ENCODE measurements at regions not wholly inside any gene's neighbourhood (a gene's known extent, or its start where the extent isn't known, plus 50 kb on each side); places are given as distances from the start of the nearest gene placed in this dataset.

DNA sequence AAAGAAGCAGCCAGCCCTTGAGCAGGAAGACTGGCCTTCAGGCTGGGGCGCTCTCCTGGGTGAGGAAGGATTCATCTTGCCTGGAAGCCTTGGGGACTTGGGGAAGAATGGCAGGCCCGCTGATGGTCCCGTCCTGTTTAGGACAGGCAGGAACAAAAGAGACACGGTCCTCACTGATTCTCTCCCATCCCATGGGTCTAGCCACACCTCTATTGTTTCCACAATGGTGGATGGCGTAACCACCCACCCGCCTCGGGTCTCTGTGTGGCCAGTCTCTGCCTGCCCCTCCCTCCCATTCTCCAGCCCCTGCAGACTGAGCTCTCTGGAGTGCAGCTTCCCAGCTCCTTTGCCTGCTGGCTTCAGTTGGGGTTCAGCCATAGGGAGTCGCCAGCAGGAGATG lies 284.3 kb downstream of the UACA start:
- Histone ChIP-seq H3K27ac (peak overlapping the region in 1 of 12 donors; percentile 81), H3K4me3 (no peak overlapping the region), H3K36me3 (no peaks in the 10 kb centered on the region), H3K9me3 (no peaks in the 10 kb centered on the region), H3K4me1 (peaks cover 0 to 65% (median 10%) of the 10 kb centered on the region in 12 donors), H3K27me3 (peaks cover 0 to 3% (median 0%) of the 10 kb centered on the region in 9 donors)
- ATAC-seq (no peak), DNase-seq (no peak)
- 78 to 90% (median 81%) methylated on average over 8 of the region's 8 CpGs for WGBS, 4 donors
- TF ChIP-seq POLR2A (IDR thresholded peaks at IDR 0.05) = no peak
- TF ChIP-seq, protein P1, sequence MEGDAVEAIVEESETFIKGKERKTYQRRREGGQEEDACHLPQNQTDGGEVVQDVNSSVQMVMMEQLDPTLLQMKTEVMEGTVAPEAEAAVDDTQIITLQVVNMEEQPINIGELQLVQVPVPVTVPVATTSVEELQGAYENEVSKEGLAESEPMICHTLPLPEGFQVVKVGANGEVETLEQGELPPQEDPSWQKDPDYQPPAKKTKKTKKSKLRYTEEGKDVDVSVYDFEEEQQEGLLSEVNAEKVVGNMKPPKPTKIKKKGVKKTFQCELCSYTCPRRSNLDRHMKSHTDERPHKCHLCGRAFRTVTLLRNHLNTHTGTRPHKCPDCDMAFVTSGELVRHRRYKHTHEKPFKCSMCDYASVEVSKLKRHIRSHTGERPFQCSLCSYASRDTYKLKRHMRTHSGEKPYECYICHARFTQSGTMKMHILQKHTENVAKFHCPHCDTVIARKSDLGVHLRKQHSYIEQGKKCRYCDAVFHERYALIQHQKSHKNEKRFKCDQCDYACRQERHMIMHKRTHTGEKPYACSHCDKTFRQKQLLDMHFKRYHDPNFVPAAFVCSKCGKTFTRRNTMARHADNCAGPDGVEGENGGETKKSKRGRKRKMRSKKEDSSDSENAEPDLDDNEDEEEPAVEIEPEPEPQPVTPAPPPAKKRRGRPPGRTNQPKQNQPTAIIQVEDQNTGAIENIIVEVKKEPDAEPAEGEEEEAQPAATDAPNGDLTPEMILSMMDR (IDR thresholded peaks at IDR 0.05) = no peak
- intact Hi-C loops (cut with DNase I) = loop anchor here in 1 of 10 donors (5.0 kb wide), 1 partner anchor 747 kb away; no protein-coding TSS in a partner anchor

DNA sequence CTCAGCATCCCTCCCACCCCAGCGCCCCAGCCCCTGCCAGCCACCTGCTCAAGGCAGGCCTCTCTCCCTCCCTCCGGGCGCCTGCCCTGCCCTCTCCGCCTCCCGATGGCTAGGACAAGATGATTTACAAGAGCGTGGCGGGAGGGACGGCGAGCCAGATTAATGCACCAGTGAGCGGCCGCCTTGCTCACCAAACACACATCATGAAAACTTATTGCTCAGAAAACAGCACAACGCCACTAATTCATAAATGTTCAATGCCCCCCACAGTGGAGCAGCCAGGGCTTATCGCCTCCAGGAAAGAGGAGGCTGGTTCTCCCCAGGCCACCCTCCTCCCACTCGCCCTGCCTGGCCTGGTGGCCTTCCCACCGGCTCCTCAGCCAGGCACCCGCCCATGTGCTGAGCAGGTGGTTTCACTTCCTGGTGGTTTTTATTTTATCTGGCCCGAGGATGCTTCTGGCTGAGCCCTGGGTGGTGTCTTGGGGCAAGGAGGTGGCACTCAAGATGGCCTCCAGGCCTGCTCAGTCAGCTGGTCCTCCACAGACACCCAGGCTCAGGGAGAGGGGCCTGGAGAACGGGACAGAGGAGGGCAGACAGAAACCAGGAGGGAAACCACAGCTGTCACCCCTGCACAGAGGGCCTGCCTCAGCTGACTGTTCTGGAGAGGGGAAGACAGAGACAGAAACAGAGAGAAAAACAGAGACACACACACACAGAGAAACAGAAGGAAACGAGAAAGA lies 284.9 kb downstream of the UACA start:
- no peaks in the 10 kb centered on the region for H3K36me3 ChIP-seq
- peak; percentile 32 to 56 (median 46) for ATAC-seq
- TF ChIP-seq POLR2A (IDR thresholded peaks at IDR 0.05) = no peak
- TF ChIP-seq, protein P1 (IDR thresholded peaks at IDR 0.05) = no peak
- peak overlapping the region in 1 of 12 donors; percentile 81 for H3K27ac ChIP-seq
- peaks cover 0 to 3% (median 0%) of the 10 kb centered on the region in 9 donors for H3K27me3 ChIP-seq
- peaks cover 0 to 66% (median 14%) of the 10 kb centered on the region in 12 donors for H3K4me1 ChIP-seq
- no peak overlapping the region for H3K4me3 ChIP-seq
- 83 to 92% (median 88%) methylated on average over 18 to 19 of the region's 19 CpGs for WGBS, 4 donors
- no peaks in the 10 kb centered on the region for H3K9me3 ChIP-seq
- intact Hi-C loops (cut with DNase I) = loop anchor here in 1 of 10 donors (5.0 kb wide), 1 partner anchor 746 kb away; no protein-coding TSS in a partner anchor
- peak in 3 of 5 donors; percentile 23 to 68 (median 46) for DNase-seq

DNA sequence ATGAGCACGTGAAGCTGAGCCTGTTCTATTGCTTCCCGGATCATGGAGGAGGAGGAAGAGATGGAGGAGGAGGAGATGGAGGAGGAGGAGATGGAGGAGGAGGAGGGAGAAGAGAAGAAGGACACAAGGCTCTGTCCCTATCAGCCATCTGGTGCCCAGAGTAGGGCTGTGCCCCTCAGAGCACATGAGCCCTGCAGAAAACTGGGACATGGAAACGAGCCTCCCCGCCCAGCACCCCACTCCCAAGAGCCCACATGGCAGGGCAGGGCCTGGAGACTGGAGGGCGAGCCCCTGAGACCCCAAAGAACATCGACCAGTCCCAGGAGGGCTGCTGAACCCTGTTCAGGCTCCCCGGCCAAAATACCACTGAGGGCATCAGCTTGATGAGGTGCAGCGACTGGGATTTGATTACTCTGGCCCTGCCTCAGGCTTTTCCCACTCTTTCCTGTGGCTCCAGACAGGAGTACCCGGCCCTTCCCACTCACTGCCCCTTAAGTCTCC lies 285.6 kb downstream of the UACA start:
- WGBS, 4 donors = 86 to 89% (median 88%) methylated on average over 9 of the region's 9 CpGs

More for the DNA sequence above, 285.6 kb downstream of the UACA start:
- Histone ChIP-seq H3K27me3 (peaks cover 0 to 7% (median 0%) of the 10 kb centered on the region in 9 donors), H3K9me3 (no peaks in the 10 kb centered on the region), H3K27ac (no peak overlapping the region), H3K36me3 (no peaks in the 10 kb centered on the region), H3K4me3 (no peak overlapping the region), H3K4me1 (peaks cover 0 to 62% (median 14%) of the 10 kb centered on the region in 12 donors)
- intact Hi-C loops (cut with DNase I) = loop anchor here in 1 of 10 donors (5.0 kb wide), 1 partner anchor 745 kb away; no protein-coding TSS in a partner anchor
- DNase-seq (no peak), ATAC-seq (no peak)
- TF ChIP-seq, protein P1 (IDR thresholded peaks at IDR 0.05) = no peak
- no peak for TF ChIP-seq POLR2A (IDR thresholded peaks at IDR 0.05)

All from heart left ventricle (tissue), 16 donors.